CD4-positive, alpha-beta T cell treated with Interleukin-4 for 1 hour (primary cell): ENCODE measurements at regions not wholly inside any gene's neighbourhood (a gene's known extent, or its start where the extent isn't known, plus 50 kb on each side); places are given as distances from the start of the nearest gene placed in this dataset.

Source experiments
- DNase-seq, 2 donors: peaks; one replicate each; pipeline ENCODE4 v3.0.0-alpha.2; 2020 to 2022

GRCh38 chrX:139287155-139287924 lies 243.2 kb upstream of the F9 start:
- DNase-seq, result no peak

- no peak for DNase-seq
Observed at GRCh38 chrX:139286342-139286741, 244.2 kb upstream of the F9 start.

- DNase-seq, result no peak
Observed at GRCh38 chrX:139267851-139268250, 262.7 kb upstream of the F9 start.

- DNase-seq, result no peak
Observed at GRCh38 chrX:139246295-139246694, 284.2 kb upstream of the F9 start.

- DNase-seq, result no peak
Observed at GRCh38 chrX:139237141-139237540, 293.4 kb upstream of the F9 start.

GRCh38 chrX:139234898-139235297 lies 295.6 kb upstream of the F9 start:
- no peak for DNase-seq

GRCh38 chrX:139224953-139225665 lies 305.4 kb upstream of the F9 start:
- DNase-seq, result no peak

GRCh38 chrX:139222511-139223200 lies 307.9 kb upstream of the F9 start:
- DNase-seq, result no peak

GRCh38 chrX:139213241-139213709 lies 317.3 kb upstream of the F9 start:
- DNase-seq, result no peak

GRCh38 chrX:139211568-139212182 lies 318.9 kb upstream of the F9 start:
- DNase-seq, result no peak

- DNase-seq, result no peak
Observed at GRCh38 chrX:139209342-139209741, 321.2 kb upstream of the F9 start.

GRCh38 chrX:139207655-139208054 lies 322.9 kb upstream of the F9 start:
- DNase-seq, result no peak

- no peak for DNase-seq
Observed at GRCh38 chrX:139206914-139207313, 323.6 kb upstream of the F9 start.

- no peak for DNase-seq
Observed at GRCh38 chrX:139204898-139205667, 325.5 kb upstream of the F9 start.

GRCh38 chrX:139204571-139204897 lies 326.0 kb upstream of the F9 start:
- DNase-seq, result no peak

GRCh38 chrX:139203651-139204570 lies 326.6 kb upstream of the F9 start:
- DNase-seq, result no peak

- no peak for DNase-seq
Observed at GRCh38 chrX:139202742-139203420, 327.7 kb upstream of the F9 start.

- no peak for DNase-seq
Observed at GRCh38 chrX:139201924-139202323, 328.6 kb upstream of the F9 start.

GRCh38 chrX:139200793-139201192 lies 329.7 kb upstream of the F9 start:
- DNase-seq, result no peak

GRCh38 chrX:139200346-139200745 lies 330.2 kb upstream of the F9 start:
- DNase-seq, result no peak

GRCh38 chrX:139199933-139200332 lies 330.6 kb upstream of the F9 start:
- DNase-seq, result no peak
